ENCODE measurements at regions not wholly inside any gene's neighbourhood (a gene's known extent, or its start where the extent isn't known, plus 50 kb on each side); places are given as distances from the start of the nearest gene placed in this dataset.

DNA sequence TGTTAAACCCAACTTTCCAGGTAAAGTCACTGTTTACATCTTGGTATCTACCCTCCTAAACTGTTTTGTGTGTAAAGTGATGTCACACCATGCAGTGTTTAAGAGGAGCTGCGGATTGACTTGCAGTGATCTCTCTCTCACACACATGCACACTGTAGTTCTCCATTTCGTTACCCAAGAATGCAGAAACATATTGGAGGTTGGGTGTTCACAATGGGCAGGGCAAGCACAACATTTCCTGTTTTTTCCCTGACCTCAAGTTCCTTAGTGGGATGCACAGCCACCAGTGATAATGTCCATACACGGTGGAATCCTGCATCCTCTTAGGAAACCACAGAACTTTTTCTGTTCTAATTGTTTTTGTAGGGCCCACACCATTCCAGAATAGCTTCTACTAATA lies 85.3 kb upstream of the CFAP20DC start:
- intact Hi-C loops (cut with DNase I): no loop called here
- DNase-seq (ENCODE audit: low spot score): no peak
- Histone ChIP-seq H3K36me3 (no peaks in the 10 kb centered on the region), H3K27ac (no peak overlapping the region), H3K4me3 (no peak overlapping the region), H3K4me1 (replicated peaks) (no peaks in the 10 kb centered on the region), H3K27me3 (replicated peaks; ENCODE audit: insufficient read depth) (no peaks in the 10 kb centered on the region), H3K9me3 (no peaks in the 10 kb centered on the region)
- 79% methylated on average over 3 of the region's 3 CpGs for WGBS
- TF ChIP-seq, protein P1, sequence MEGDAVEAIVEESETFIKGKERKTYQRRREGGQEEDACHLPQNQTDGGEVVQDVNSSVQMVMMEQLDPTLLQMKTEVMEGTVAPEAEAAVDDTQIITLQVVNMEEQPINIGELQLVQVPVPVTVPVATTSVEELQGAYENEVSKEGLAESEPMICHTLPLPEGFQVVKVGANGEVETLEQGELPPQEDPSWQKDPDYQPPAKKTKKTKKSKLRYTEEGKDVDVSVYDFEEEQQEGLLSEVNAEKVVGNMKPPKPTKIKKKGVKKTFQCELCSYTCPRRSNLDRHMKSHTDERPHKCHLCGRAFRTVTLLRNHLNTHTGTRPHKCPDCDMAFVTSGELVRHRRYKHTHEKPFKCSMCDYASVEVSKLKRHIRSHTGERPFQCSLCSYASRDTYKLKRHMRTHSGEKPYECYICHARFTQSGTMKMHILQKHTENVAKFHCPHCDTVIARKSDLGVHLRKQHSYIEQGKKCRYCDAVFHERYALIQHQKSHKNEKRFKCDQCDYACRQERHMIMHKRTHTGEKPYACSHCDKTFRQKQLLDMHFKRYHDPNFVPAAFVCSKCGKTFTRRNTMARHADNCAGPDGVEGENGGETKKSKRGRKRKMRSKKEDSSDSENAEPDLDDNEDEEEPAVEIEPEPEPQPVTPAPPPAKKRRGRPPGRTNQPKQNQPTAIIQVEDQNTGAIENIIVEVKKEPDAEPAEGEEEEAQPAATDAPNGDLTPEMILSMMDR (IDR thresholded peaks at IDR 0.05): no peak
- no peak for TF ChIP-seq POLR2A (IDR thresholded peaks at IDR 0.05)
- no peak for TF ChIP-seq POLR2AphosphoS5 (IDR thresholded peaks at IDR 0.05)

DNA sequence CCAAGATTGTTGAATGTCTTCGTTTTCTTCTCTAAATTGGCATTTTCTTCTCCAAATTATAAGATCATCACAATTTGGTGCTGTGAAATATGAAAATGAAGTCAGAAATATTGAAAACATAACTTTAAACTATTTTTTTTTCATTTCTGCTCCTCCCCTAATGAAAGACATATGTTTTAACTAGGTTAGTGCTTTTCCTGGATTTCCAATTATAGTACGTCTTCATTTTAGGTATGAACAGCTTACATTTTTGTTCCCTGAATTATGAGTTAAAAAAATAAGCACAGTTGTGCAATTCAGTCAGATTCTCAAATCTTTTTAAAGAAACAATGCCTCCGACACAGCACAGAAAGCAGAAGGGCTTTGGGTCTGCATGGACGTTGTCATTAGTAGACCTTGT lies 83.5 kb upstream of the CFAP20DC start:
- TF ChIP-seq POLR2AphosphoS5 (IDR thresholded peaks at IDR 0.05) (no peak), POLR2A (IDR thresholded peaks at IDR 0.05) (no peak)
- TF ChIP-seq, protein P1 (IDR thresholded peaks at IDR 0.05): no peak
- H3K27me3 ChIP-seq (replicated peaks; ENCODE audit: insufficient read depth): no peaks in the 10 kb centered on the region
- H3K27ac ChIP-seq: no peak overlapping the region
- no peak for DNase-seq (ENCODE audit: low spot score)
- H3K9me3 ChIP-seq: no peaks in the 10 kb centered on the region
- no peaks in the 10 kb centered on the region for H3K36me3 ChIP-seq
- H3K4me3 ChIP-seq: no peak overlapping the region
- H3K4me1 ChIP-seq (replicated peaks): no peaks in the 10 kb centered on the region
- 79% methylated on average over 4 of the region's 4 CpGs for WGBS
- intact Hi-C loops (cut with DNase I): no loop called here

GRCh38 chr3:59131016-59131766 lies 81.4 kb upstream of the CFAP20DC start:
- no peak overlapping the region for H3K27ac ChIP-seq
- no peaks in the 10 kb centered on the region for H3K9me3 ChIP-seq
- intact Hi-C loops (cut with DNase I): no loop called here
- no peak overlapping the region for H3K4me3 ChIP-seq
- H3K27me3 ChIP-seq (replicated peaks; ENCODE audit: insufficient read depth): no peaks in the 10 kb centered on the region
- TF ChIP-seq POLR2AphosphoS5 (IDR thresholded peaks at IDR 0.05) (no peak), POLR2A (IDR thresholded peaks at IDR 0.05) (no peak)
- TF ChIP-seq, protein P1 (IDR thresholded peaks at IDR 0.05): no peak
- H3K36me3 ChIP-seq: no peaks in the 10 kb centered on the region
- H3K4me1 ChIP-seq (replicated peaks): no peaks in the 10 kb centered on the region
- WGBS: 62% methylated on average over 3 of the region's 3 CpGs
- DNase-seq (ENCODE audit: low spot score): no peak

DNA sequence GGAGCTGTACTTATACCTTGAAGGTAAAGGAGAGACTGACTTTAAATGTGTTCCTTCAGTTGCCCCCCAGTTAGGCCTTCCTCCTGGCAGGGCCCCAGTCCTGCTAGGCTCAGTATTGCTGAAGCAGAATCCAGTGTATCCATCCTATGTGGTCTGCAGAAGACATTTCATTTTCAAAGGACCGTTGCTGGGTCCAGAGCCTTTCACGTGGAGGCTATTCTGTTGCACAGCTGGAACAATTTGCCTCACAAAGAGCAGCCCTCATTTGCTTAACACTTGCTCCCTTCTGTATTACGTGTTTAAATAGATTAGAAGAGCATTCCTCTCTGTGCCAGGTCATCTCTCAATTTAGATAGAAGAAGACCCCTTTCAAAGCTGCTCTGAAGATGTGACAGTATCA lies 78.9 kb upstream of the CFAP20DC start:
- Histone ChIP-seq H3K9me3 (no peaks in the 10 kb centered on the region), H3K27me3 (replicated peaks; ENCODE audit: insufficient read depth) (no peaks in the 10 kb centered on the region), H3K27ac (no peak overlapping the region), H3K36me3 (no peaks in the 10 kb centered on the region), H3K4me1 (replicated peaks) (no peaks in the 10 kb centered on the region), H3K4me3 (no peak overlapping the region)
- TF ChIP-seq POLR2AphosphoS5 (IDR thresholded peaks at IDR 0.05) (no peak), POLR2A (IDR thresholded peaks at IDR 0.05) (no peak)
- TF ChIP-seq, protein P1 (IDR thresholded peaks at IDR 0.05): no peak
- DNase-seq (ENCODE audit: low spot score): no peak
- 89% methylated on average over 3 of the region's 3 CpGs for WGBS
- intact Hi-C loops (cut with DNase I): no loop called here

DNA sequence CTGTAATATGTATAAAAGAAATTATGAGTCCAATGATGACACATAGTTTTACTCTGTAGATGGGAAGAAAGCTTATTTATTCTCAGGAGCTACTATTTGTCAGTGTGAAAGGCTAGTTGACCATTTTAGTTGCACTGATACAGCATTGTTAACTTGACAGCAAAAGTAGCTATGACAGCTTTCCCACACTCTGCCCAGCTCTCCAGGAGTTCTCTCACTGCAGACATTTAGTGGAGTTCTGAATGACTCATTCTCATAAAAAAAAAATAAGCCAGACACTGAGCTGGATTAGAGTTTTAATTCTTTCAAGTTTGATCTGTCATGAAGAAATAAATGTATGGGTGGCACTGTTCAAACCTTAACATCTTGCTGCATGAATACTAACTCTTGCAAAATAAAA lies 77.2 kb upstream of the CFAP20DC start:
- Histone ChIP-seq H3K27ac (no peak overlapping the region), H3K36me3 (no peaks in the 10 kb centered on the region), H3K9me3 (no peaks in the 10 kb centered on the region), H3K27me3 (replicated peaks; ENCODE audit: insufficient read depth) (no peaks in the 10 kb centered on the region), H3K4me3 (no peak overlapping the region), H3K4me1 (replicated peaks) (no peaks in the 10 kb centered on the region)
- TF ChIP-seq, protein P1 (IDR thresholded peaks at IDR 0.05): no peak
- TF ChIP-seq POLR2A (IDR thresholded peaks at IDR 0.05): no peak
- no peak for DNase-seq (ENCODE audit: low spot score)
- intact Hi-C loops (cut with DNase I): no loop called here
